Gastroesophageal sphincter (tissue), 3 donors: ENCODE measurements at regions not wholly inside any gene's neighbourhood (a gene's known extent, or its start where the extent isn't known, plus 50 kb on each side); places are given as distances from the start of the nearest gene placed in this dataset.

Experiments used
- CTCF ChIP-seq, 4 experiments: fragments of 200-600 bp in 2 of 4; fragments of 450-650 bp in 2 of 4; sonication (generic) in 1 of 4; IDR thresholded peaks; one replicate each; pipeline ENCODE4 v1.5.1; 2017 to 2019; ENCODE audit warnings: antibody characterized with exemption in 4 of 4, mild to moderate bottlenecking in 2 of 4, moderate library complexity in 2 of 4
- EP300 ChIP-seq: sonication (generic); formaldehyde crosslinking; IDR thresholded peaks from one replicate; pipeline ENCODE4 v1.6.1; 2017; ENCODE audit warnings: antibody characterized with exemption, mild to moderate bottlenecking
- POLR2A ChIP-seq, 2 donors: fragments of 450-650 bp; IDR thresholded peaks; one replicate each; pipeline ENCODE4 v1.6.1; 2017; ENCODE audit warnings: antibody characterized with exemption in 2 of 2, mild to moderate bottlenecking in 2 of 2, moderate library complexity in 1 of 2
- POLR2AphosphoS5 ChIP-seq: sonication (generic); formaldehyde crosslinking; IDR thresholded peaks from one replicate; pipeline ENCODE4 v1.6.1; 2017; ENCODE audit warnings: antibody characterized with exemption

- TF ChIP-seq POLR2A (IDR thresholded peaks at IDR 0.05) (no peak), CTCF (IDR thresholded peaks at IDR 0.05) (no peak), POLR2AphosphoS5 (no peak), EP300 (no peak)
Observed at GRCh38 chr12:97672870-97673269, 210.3 kb downstream of the RMST start.
